GM12878 (cell line): ENCODE measurements at regions not wholly inside any gene's neighbourhood (a gene's known extent, or its start where the extent isn't known, plus 50 kb on each side); places are given as distances from the start of the nearest gene placed in this dataset.

Experiments
- ATAC-seq: fragments of 200-7000 bp; cut with Tn5 transposase; 3 replicates; pipeline ENCODE4 v1.9.1; 2020; ENCODE audit warnings: mild to moderate bottlenecking, moderate library complexity
- BruUV-seq: library from RNA; stranded (reverse); fragments of 400-500 nt; replicated peaks from 2 replicates; lab custom pipeline; 2021; lab: Mats Ljungman, UMichigan
- CTCF ChIA-PET: fragments of 300-600 bp; sonication (Branson Sonifier 250); formaldehyde crosslinking; extraction: SDS; loops from one replicate; lab custom pipeline; 2021; ENCODE audit warnings: inconsistent platforms; lab: Yijun Ruan, JAX
- POLR2A ChIA-PET: fragments of 350-600 bp; formaldehyde crosslinking; extraction: SDS; loops from one replicate; lab custom pipeline; 2021; ENCODE audit warnings: inconsistent platforms; lab: Charles Lee
- RAD21 ChIA-PET: fragments of 300-600 bp; sonication (Branson Sonifier 250); formaldehyde crosslinking; loops from one replicate; lab custom pipeline; 2023; ENCODE audit warnings: antibody characterized with exemption; ENCODE audit not compliant: unreplicated experiment; lab: Charles Lee
- SMC1A ChIA-PET: fragments of 300-600 bp; sonication (Branson Sonifier 250); formaldehyde crosslinking; loops from one replicate; lab custom pipeline; 2023; ENCODE audit not compliant: unreplicated experiment, uncharacterized antibody; lab: Charles Lee
- DNase-seq: peaks from one replicate; pipeline ENCODE4 v3.0.0-alpha.2; 2011; ENCODE audit warnings: low read depth, low spot score
- FAIRE-seq: peaks from 3 replicates; lab custom pipeline; 2011; peaks lifted over from hg19 to GRCh38; lab: Jason Lieb, UNC
- H2AFZ ChIP-seq: 2 replicates; pipeline ENCODE4 v1.6.0; 2011; ENCODE audit warnings: low read depth, low read length, control low read depth; ENCODE audit not compliant: control insufficient read depth
- H3K27ac ChIP-seq: 2 replicates; pipeline ENCODE4 v1.5.1; 2011; ENCODE audit warnings: control low read depth; ENCODE audit not compliant: control insufficient read depth, insufficient read depth
- H3K27me3 ChIP-seq, 2 experiments: replicated peaks in 1 of 2; 2 replicates each; pipeline versions ENCODE4 v1.6.0 to v1.6.1; 2011; ENCODE audit warnings: low read length in 1 of 2; ENCODE audit not compliant: control insufficient read depth in 2 of 2, insufficient read depth in 2 of 2
- H3K36me3 ChIP-seq, 2 experiments: 2 replicates each; pipeline ENCODE4 v1.5.1; 2011; ENCODE audit warnings: low read length in 1 of 2; ENCODE audit not compliant: control insufficient read depth in 2 of 2, insufficient read depth in 2 of 2
- H3K4me1 ChIP-seq: 2 replicates; pipeline ENCODE4 v1.6.1; 2011; ENCODE audit warnings: mild to moderate bottlenecking, low read length, moderate library complexity, mixed read lengths; ENCODE audit not compliant: control insufficient read depth, insufficient read depth
- H3K4me2 ChIP-seq: 2 replicates; pipeline ENCODE4 v1.6.0; 2011; ENCODE audit warnings: control low read depth; ENCODE audit not compliant: control insufficient read depth, insufficient read depth
- H3K4me3 ChIP-seq: fragments of 200-600 bp; sonication (generic); 2 replicates; pipeline ENCODE4 v1.5.1; 2016
- H3K79me2 ChIP-seq: 2 replicates; pipeline ENCODE4 v1.6.0; 2011; ENCODE audit warnings: low read length; ENCODE audit not compliant: control insufficient read depth, insufficient read depth
- H3K9ac ChIP-seq: 2 replicates; pipeline ENCODE4 v1.8.0; 2011; ENCODE audit warnings: low read length, control low read depth, mixed read lengths; ENCODE audit not compliant: control insufficient read depth, insufficient read depth
- H3K9me3 ChIP-seq: replicated peaks from 3 replicates; pipeline ENCODE4 v1.5.1; 2011; ENCODE audit warnings: mild to moderate bottlenecking, low read length; ENCODE audit not compliant: control insufficient read depth, insufficient read depth
- H4K20me1 ChIP-seq: 2 replicates; pipeline ENCODE4 v1.6.0; 2011; ENCODE audit not compliant: control insufficient read depth, insufficient read depth
- EED ChIP-seq: sonication (generic); IDR thresholded peaks from 2 replicates; pipeline ENCODE4 v1.6.1; 2016; ENCODE audit warnings: antibody characterized with exemption, low read depth
- REST ChIP-seq: IDR thresholded peaks from 2 replicates; pipeline ENCODE4 v1.6.1; 2012; ENCODE audit warnings: mild to moderate bottlenecking, low read depth, low read length
- TARDBP ChIP-seq: IDR thresholded peaks from 2 replicates; pipeline ENCODE4 v1.6.1; 2016; ENCODE audit warnings: borderline replicate concordance
- TCF7 ChIP-seq: IDR thresholded peaks from 2 replicates; pipeline ENCODE4 v1.6.1; 2014; ENCODE audit warnings: antibody characterized with exemption, borderline replicate concordance
- WGBS: methylation state at CpG from one replicate; pipeline ENCODE4 v1.1.6; 2016; ENCODE audit warnings: low lambda C conversion rate; ENCODE audit not compliant: insufficient replicate concordance, insufficient coverage; ENCODE audit errors: missing lambda C conversion rate; 5-methylcytosine and 5-hydroxymethylcytosine counted together
- in situ Hi-C: fragments of 300-500 bp; cut with MboI; formaldehyde crosslinking; loops from 9 replicates; pipeline ENCODE4 v1.14.3; 2018; ENCODE audit warnings: mixed read lengths
- intact Hi-C: fragments of 100-400 bp; cut with micrococcal nuclease; formaldehyde crosslinking; loops from one replicate; pipeline ENCODE4 v1.14.2; 2022; ENCODE audit not compliant: unreplicated experiment
- TF ChIP-seq, protein P1 (sequence below): fragments of 450-650 bp; IDR thresholded peaks from 2 replicates; pipeline ENCODE4 v1.6.1; 2018; ENCODE audit warnings: borderline replicate concordance, mild to moderate bottlenecking; ENCODE audit not compliant: partially characterized antibody
- TF ChIP-seq, protein P2 (sequence below): IDR thresholded peaks from 2 replicates; pipeline ENCODE4 v1.6.1; 2011; ENCODE audit warnings: borderline replicate concordance, low read depth, mild to moderate bottlenecking, moderate library complexity, low read length; ENCODE audit not compliant: insufficient read depth, poor library complexity, severe bottlenecking

DNA sequence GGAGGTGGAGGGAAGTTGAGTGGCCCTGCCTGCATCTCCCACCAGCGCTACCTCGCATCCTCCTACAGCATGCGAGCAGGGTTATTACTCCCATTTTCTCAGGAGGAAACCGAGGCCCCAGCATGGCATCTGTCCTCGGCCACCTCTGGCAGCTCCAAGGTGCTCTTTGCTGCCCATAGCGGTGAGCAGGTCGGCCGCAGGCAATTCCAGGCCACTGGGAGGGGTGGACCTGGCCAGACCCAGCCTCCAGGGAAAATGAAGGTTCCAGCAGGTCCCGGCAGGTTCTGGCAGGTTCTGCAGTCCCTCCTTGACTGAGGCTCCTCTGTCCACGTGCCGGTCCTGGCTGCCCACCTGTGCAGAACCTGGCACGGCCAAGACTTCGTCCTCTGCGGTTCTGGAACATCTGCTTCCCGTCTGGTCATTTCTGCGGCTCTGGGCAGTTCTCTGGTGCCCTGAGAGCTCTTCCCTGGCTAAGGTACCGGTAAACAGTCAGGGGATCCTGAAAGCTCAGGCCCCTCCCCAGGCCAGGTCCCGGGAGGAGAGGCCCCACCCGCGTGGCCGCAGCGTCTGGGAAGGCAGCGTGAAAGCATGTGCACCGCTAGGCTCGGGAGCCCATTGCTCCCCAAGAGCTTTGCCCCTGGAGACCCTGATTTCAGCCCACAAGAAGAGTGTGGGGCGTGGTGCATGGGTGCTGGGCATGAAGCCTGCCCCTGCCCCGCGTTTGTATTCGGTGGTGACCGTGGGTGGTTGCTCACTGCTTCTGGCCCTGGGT is 112.0 kb upstream of the ADRA2C start (continued):
- TF ChIP-seq REST = no peak
- no peak for TF ChIP-seq TARDBP
- TF ChIP-seq EED = no peak
- TF ChIP-seq, protein P1, sequence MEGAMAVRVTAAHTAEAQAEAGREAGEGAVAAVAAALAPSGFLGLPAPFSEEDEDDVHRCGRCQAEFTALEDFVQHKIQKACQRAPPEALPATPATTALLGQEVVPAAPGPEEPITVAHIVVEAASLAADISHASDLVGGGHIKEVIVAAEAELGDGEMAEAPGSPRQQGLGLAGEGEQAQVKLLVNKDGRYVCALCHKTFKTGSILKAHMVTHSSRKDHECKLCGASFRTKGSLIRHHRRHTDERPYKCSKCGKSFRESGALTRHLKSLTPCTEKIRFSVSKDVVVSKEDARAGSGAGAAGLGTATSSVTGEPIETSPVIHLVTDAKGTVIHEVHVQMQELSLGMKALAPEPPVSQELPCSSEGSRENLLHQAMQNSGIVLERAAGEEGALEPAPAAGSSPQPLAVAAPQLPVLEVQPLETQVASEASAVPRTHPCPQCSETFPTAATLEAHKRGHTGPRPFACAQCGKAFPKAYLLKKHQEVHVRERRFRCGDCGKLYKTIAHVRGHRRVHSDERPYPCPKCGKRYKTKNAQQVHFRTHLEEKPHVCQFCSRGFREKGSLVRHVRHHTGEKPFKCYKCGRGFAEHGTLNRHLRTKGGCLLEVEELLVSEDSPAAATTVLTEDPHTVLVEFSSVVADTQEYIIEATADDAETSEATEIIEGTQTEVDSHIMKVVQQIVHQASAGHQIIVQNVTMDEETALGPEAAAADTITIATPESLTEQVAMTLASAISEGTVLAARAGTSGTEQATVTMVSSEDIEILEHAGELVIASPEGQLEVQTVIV = no peak
- TF ChIP-seq, all 136 proteins: peak for 0

DNA sequence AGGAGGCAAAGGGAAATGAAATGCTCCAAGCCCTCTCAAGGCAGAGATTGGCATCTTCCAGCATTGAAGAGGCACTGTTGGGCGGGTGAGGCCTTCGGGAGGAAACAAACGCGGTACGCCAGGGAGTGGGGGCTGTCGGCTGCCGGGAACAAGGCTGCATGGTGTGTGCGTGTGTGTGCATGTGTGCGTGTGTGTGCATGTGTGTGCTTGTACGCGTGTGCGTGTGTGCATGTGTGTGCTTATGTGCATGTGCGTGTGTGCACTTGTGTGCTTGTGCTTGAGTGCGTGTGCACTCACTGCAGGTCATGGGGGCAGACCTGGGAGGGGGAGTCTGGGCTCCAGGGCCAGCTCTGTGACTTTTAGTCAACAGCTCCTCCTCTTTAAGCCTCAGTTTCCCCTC is 113.6 kb upstream of the ADRA2C start:
- intact Hi-C loops = no loop called here
- H3K9ac ChIP-seq = no peak overlapping the region
- no peaks in the 10 kb centered on the region for H4K20me1 ChIP-seq
- POLR2A ChIA-PET = no interaction called here
- SMC1A ChIA-PET = no interaction called here
- H3K4me2 ChIP-seq = no peak overlapping the region
- no peaks in the 10 kb centered on the region; a peak in 1 of 4 replicates for H3K27me3 ChIP-seq
- in situ Hi-C loops = no loop called here
- CTCF ChIA-PET = no interaction called here
- no peak overlapping the region for H3K4me3 ChIP-seq
- BruUV-seq = no TSS peak
- no peak for FAIRE-seq
- WGBS = 84% methylated on average over 12 of the region's 14 CpGs
- RAD21 ChIA-PET = no interaction called here
- no peak overlapping the region for H3K27ac ChIP-seq
- no peaks in the 10 kb centered on the region for H3K79me2 ChIP-seq
- TF ChIP-seq, protein P2, sequence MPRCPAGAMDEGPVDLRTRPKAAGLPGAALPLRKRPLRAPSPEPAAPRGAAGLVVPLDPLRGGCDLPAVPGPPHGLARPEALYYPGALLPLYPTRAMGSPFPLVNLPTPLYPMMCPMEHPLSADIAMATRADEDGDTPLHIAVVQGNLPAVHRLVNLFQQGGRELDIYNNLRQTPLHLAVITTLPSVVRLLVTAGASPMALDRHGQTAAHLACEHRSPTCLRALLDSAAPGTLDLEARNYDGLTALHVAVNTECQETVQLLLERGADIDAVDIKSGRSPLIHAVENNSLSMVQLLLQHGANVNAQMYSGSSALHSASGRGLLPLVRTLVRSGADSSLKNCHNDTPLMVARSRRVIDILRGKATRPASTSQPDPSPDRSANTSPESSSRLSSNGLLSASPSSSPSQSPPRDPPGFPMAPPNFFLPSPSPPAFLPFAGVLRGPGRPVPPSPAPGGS = peak; percentile 19
- no peak for TF ChIP-seq TCF7
- no peak for ATAC-seq
- no peaks in the 10 kb centered on the region for H3K36me3 ChIP-seq
- no peaks in the 10 kb centered on the region for H3K9me3 ChIP-seq
- no peaks in the 10 kb centered on the region for H3K4me1 ChIP-seq
- no peak overlapping the region for H2AFZ ChIP-seq
- DNase-seq = no peak
